ENCODE measurements at regions not wholly inside any gene's neighbourhood (a gene's known extent, or its start where the extent isn't known, plus 50 kb on each side); places are given as distances from the start of the nearest gene placed in this dataset.
A peak's percentile ranks its signal among the peaks of the same experiment; 100 is the strongest.

- no peaks in the 10 kb centered on the region for H3K4me1 ChIP-seq (ENCODE audit: insufficient read depth, insufficient read length)
Observed at GRCh38 chrX:57848857-57849256, 61.4 kb downstream of the ZXDA start.

GRCh38 chrX:57822818-57823217 lies 87.4 kb downstream of the ZXDA start:
- no peaks in the 10 kb centered on the region for H3K36me3 ChIP-seq (ENCODE audit: insufficient read depth, insufficient read length, low read length)
- H3K4me3 ChIP-seq (ENCODE audit: insufficient read length, low read depth), result no peak overlapping the region
- H3K9ac ChIP-seq (ENCODE audit: insufficient read length, low read depth), result no peak overlapping the region
- H3K4me1 ChIP-seq (ENCODE audit: insufficient read depth, insufficient read length), result no peaks in the 10 kb centered on the region
- H3K27me3 ChIP-seq (ENCODE audit: insufficient read depth, insufficient read length), result no peaks in the 10 kb centered on the region
- TF ChIP-seq ZNF274 (IDR thresholded peaks at IDR 0.05; ENCODE audit: low read depth, low read length), result no peak
- TF ChIP-seq SUZ12 (IDR thresholded peaks at IDR 0.05; ENCODE audit: extremely low read depth, insufficient read depth, insufficient read length), result no peak
- TF ChIP-seq YY1 (IDR thresholded peaks at IDR 0.05; ENCODE audit: insufficient read depth, insufficient read length), result no peak
- no peaks in the 10 kb centered on the region; the same call in 1 of the 2 replicates for H3K9me3 ChIP-seq (ENCODE audit: insufficient read depth, low read length)
- DNase-seq (ENCODE audit: low read depth, low spot score), result no peak

More at GRCh38 chrX:57848857-57849256, 61.4 kb downstream of the ZXDA start:
- Histone ChIP-seq H3K9ac (ENCODE audit: insufficient read length, low read depth) (no peak overlapping the region), H3K27me3 (ENCODE audit: insufficient read depth, insufficient read length) (no peaks in the 10 kb centered on the region), H3K36me3 (ENCODE audit: insufficient read depth, insufficient read length, low read length) (no peaks in the 10 kb centered on the region), H3K4me3 (ENCODE audit: insufficient read length, low read depth) (no peak overlapping the region), H3K9me3 (ENCODE audit: insufficient read depth, low read length) (no peaks in the 10 kb centered on the region)
- TF ChIP-seq YY1 (IDR thresholded peaks at IDR 0.05; ENCODE audit: insufficient read depth, insufficient read length), result no peak
- DNase-seq (ENCODE audit: low read depth, low spot score), result no peak

- no peaks in the 10 kb centered on the region for H3K9me3 ChIP-seq (ENCODE audit: insufficient read depth, low read length)
- H3K9ac ChIP-seq (ENCODE audit: insufficient read length, low read depth), result no peak overlapping the region
- no peak for DNase-seq (ENCODE audit: low read depth, low spot score)
- TF ChIP-seq SUZ12 (IDR thresholded peaks at IDR 0.05; ENCODE audit: extremely low read depth, insufficient read depth, insufficient read length) (no peak), ZNF274 (IDR thresholded peaks at IDR 0.05; ENCODE audit: low read depth, low read length) (no peak), YY1 (IDR thresholded peaks at IDR 0.05; ENCODE audit: insufficient read depth, insufficient read length) (no peak)
- H3K4me1 ChIP-seq (ENCODE audit: insufficient read depth, insufficient read length), result no peaks in the 10 kb centered on the region
- no peak overlapping the region for H3K4me3 ChIP-seq (ENCODE audit: insufficient read length, low read depth)
- H3K27me3 ChIP-seq (ENCODE audit: insufficient read depth, insufficient read length), result no peaks in the 10 kb centered on the region
- H3K36me3 ChIP-seq (ENCODE audit: insufficient read depth, insufficient read length, low read length), result no peaks in the 10 kb centered on the region
Observed at GRCh38 chrX:57822398-57822797, 87.9 kb downstream of the ZXDA start.

GRCh38 chrX:57821703-57822387 lies 88.4 kb downstream of the ZXDA start:
- peak; percentile 60 for DNase-seq (ENCODE audit: low read depth, low spot score)
- no peaks in the 10 kb centered on the region for H3K27me3 ChIP-seq (ENCODE audit: insufficient read depth, insufficient read length)
- TF ChIP-seq YY1 (IDR thresholded peaks at IDR 0.05; ENCODE audit: insufficient read depth, insufficient read length) (no peak), SUZ12 (IDR thresholded peaks at IDR 0.05; ENCODE audit: extremely low read depth, insufficient read depth, insufficient read length) (no peak), ZNF274 (IDR thresholded peaks at IDR 0.05; ENCODE audit: low read depth, low read length) (no peak)
- H3K4me1 ChIP-seq (ENCODE audit: insufficient read depth, insufficient read length), result no peaks in the 10 kb centered on the region
- no peaks in the 10 kb centered on the region for H3K9me3 ChIP-seq (ENCODE audit: insufficient read depth, low read length)
- H3K9ac ChIP-seq (ENCODE audit: insufficient read length, low read depth), result no peak overlapping the region
- no peak overlapping the region for H3K4me3 ChIP-seq (ENCODE audit: insufficient read length, low read depth)
- H3K36me3 ChIP-seq (ENCODE audit: insufficient read depth, insufficient read length, low read length), result no peaks in the 10 kb centered on the region

GRCh38 chrX:57817302-57817701 lies 93.0 kb downstream of the ZXDA start:
- no peaks in the 10 kb centered on the region for H3K36me3 ChIP-seq (ENCODE audit: insufficient read depth, insufficient read length, low read length)
- H3K27me3 ChIP-seq (ENCODE audit: insufficient read depth, insufficient read length), result no peaks in the 10 kb centered on the region
- TF ChIP-seq YY1 (IDR thresholded peaks at IDR 0.05; ENCODE audit: insufficient read depth, insufficient read length) (no peak), SUZ12 (IDR thresholded peaks at IDR 0.05; ENCODE audit: extremely low read depth, insufficient read depth, insufficient read length) (no peak), ZNF274 (IDR thresholded peaks at IDR 0.05; ENCODE audit: low read depth, low read length) (no peak)
- H3K4me1 ChIP-seq (ENCODE audit: insufficient read depth, insufficient read length), result no peaks in the 10 kb centered on the region
- no peak overlapping the region for H3K9ac ChIP-seq (ENCODE audit: insufficient read length, low read depth)
- H3K4me3 ChIP-seq (ENCODE audit: insufficient read length, low read depth), result no peak overlapping the region
- H3K9me3 ChIP-seq (ENCODE audit: insufficient read depth, low read length), result peaks cover 13% of the 10 kb centered on the region; the same call in 1 of the 2 replicates
- no peak for DNase-seq (ENCODE audit: low read depth, low spot score)

- no peaks in the 10 kb centered on the region for H3K4me1 ChIP-seq (ENCODE audit: insufficient read depth, insufficient read length)
- H3K27me3 ChIP-seq (ENCODE audit: insufficient read depth, insufficient read length), result no peaks in the 10 kb centered on the region
Observed at GRCh38 chrX:57772637-57773036, 92.6 kb upstream of the NLRP2B start.

GRCh38 chrX:57771689-57772088 lies 91.6 kb upstream of the NLRP2B start:
- Histone ChIP-seq H3K36me3 (ENCODE audit: insufficient read depth, insufficient read length, low read length) (no peaks in the 10 kb centered on the region), H3K4me1 (ENCODE audit: insufficient read depth, insufficient read length) (no peaks in the 10 kb centered on the region), H3K4me3 (ENCODE audit: insufficient read length, low read depth) (no peak overlapping the region), H3K9me3 (ENCODE audit: insufficient read depth, low read length) (no peaks in the 10 kb centered on the region), H3K27me3 (ENCODE audit: insufficient read depth, insufficient read length) (no peaks in the 10 kb centered on the region), H3K9ac (ENCODE audit: insufficient read length, low read depth) (no peak overlapping the region)
- no peak for DNase-seq (ENCODE audit: low read depth, low spot score)
- TF ChIP-seq ZNF274 (IDR thresholded peaks at IDR 0.05; ENCODE audit: low read depth, low read length) (no peak), YY1 (IDR thresholded peaks at IDR 0.05; ENCODE audit: insufficient read depth, insufficient read length) (no peak), SUZ12 (IDR thresholded peaks at IDR 0.05; ENCODE audit: extremely low read depth, insufficient read depth, insufficient read length) (no peak)

More at GRCh38 chrX:57772637-57773036, 92.6 kb upstream of the NLRP2B start:
- DNase-seq (ENCODE audit: low read depth, low spot score), result no peak
- H3K9me3 ChIP-seq (ENCODE audit: insufficient read depth, low read length), result no peaks in the 10 kb centered on the region
- H3K9ac ChIP-seq (ENCODE audit: insufficient read length, low read depth), result no peak overlapping the region
- TF ChIP-seq ZNF274 (IDR thresholded peaks at IDR 0.05; ENCODE audit: low read depth, low read length) (no peak), SUZ12 (IDR thresholded peaks at IDR 0.05; ENCODE audit: extremely low read depth, insufficient read depth, insufficient read length) (no peak), YY1 (IDR thresholded peaks at IDR 0.05; ENCODE audit: insufficient read depth, insufficient read length) (no peak)
- H3K4me3 ChIP-seq (ENCODE audit: insufficient read length, low read depth), result no peak overlapping the region
- no peaks in the 10 kb centered on the region for H3K36me3 ChIP-seq (ENCODE audit: insufficient read depth, insufficient read length, low read length)
